ENCODE measurements at regions not wholly inside any gene's neighbourhood (a gene's known extent, or its start where the extent isn't known, plus 50 kb on each side); places are given as distances from the start of the nearest gene placed in this dataset.
"Not testable (repeated sequence)": the region's sequence is repeated elsewhere in the genome, so short reads cannot be mapped to it uniquely, and the experiment has no call there.

GRCh38 chr5:52102311-52102710, 685.4 kb upstream of the ITGA1 start:
- TF ChIP-seq CTCF (conservative IDR thresholded peaks at IDR 0.05 in 1 of 2, IDR thresholded peaks at IDR 0.05 in 1 of 2; ENCODE audit: extremely low read depth in 1 of 2, insufficient read depth in 1 of 2, low read depth in 1 of 2, low read length in 2 of 2); EZH2 (IDR thresholded peaks at IDR 0.05; ENCODE audit: borderline replicate concordance, low read length): not testable (repeated sequence)
